ENCODE measurements at regions not wholly inside any gene's neighbourhood (a gene's known extent, or its start where the extent isn't known, plus 50 kb on each side); places are given as distances from the start of the nearest gene placed in this dataset.

- DNase-seq = no peak
- no peak overlapping the region for H4K91ac ChIP-seq (ENCODE audit: low read depth, low read length)
- no peak overlapping the region for H3K9ac ChIP-seq (ENCODE audit: low read length)
- H3K4ac ChIP-seq (ENCODE audit: low read depth, low read length) = no peak overlapping the region
- H2BK120ac ChIP-seq (ENCODE audit: insufficient read depth, low read length, poor library complexity) = no peak overlapping the region
- no peaks in the 10 kb centered on the region for H3K9me3 ChIP-seq (ENCODE audit: insufficient read depth, low read depth, low read length)
- no peak overlapping the region for H2AFZ ChIP-seq (ENCODE audit: insufficient read depth, low read length, poor library complexity)
- no peak overlapping the region for H3K18ac ChIP-seq (ENCODE audit: low read length)
- no peaks in the 10 kb centered on the region for H3K36me3 ChIP-seq (ENCODE audit: control insufficient read depth in 1 of 2, insufficient read depth in 2 of 2, low read length in 2 of 2)
- no peak overlapping the region for H4K8ac ChIP-seq (ENCODE audit: low read depth, low read length)
- H4K12ac ChIP-seq (ENCODE audit: low read depth, low read length) = no peak overlapping the region
- no peak overlapping the region for H2AK5ac ChIP-seq (ENCODE audit: low read length)
- no peak overlapping the region for H2BK12ac ChIP-seq (ENCODE audit: low read length)
- WGBS (ENCODE audit: extremely low coverage, insufficient coverage, insufficient read length) = no CpG with 5 or more reads among the region's 2 CpGs
- H3K27ac ChIP-seq (ENCODE audit: low read depth, low read length) = no peak overlapping the region
- peaks cover 3 to 6% of the 10 kb centered on the region in 2 experiments for H3K4me1 ChIP-seq (ENCODE audit: control insufficient read depth in 1 of 2, insufficient read depth in 2 of 2, low read length in 2 of 2)
- H3K23ac ChIP-seq (ENCODE audit: low read length) = no peak overlapping the region
- no peak overlapping the region for H3K14ac ChIP-seq (ENCODE audit: low read length)
- H2BK5ac ChIP-seq (ENCODE audit: low read depth, low read length, poor library complexity) = no peak overlapping the region
- no peaks in the 10 kb centered on the region for H3K27me3 ChIP-seq (ENCODE audit: insufficient read depth, low read length)
- H3K4me2 ChIP-seq (ENCODE audit: low read length) = no peak overlapping the region
- no peak overlapping the region for H3K4me3 ChIP-seq (ENCODE audit: low read depth, low read length)
- no peaks in the 10 kb centered on the region for H3K79me1 ChIP-seq (ENCODE audit: low read length)
- no peaks in the 10 kb centered on the region for H3K79me2 ChIP-seq (ENCODE audit: control insufficient read depth, insufficient read depth, low read length, poor library complexity)
Observed at GRCh38 chr4:24662542-24662941, 78.2 kb upstream of the DHX15 start.

DNA sequence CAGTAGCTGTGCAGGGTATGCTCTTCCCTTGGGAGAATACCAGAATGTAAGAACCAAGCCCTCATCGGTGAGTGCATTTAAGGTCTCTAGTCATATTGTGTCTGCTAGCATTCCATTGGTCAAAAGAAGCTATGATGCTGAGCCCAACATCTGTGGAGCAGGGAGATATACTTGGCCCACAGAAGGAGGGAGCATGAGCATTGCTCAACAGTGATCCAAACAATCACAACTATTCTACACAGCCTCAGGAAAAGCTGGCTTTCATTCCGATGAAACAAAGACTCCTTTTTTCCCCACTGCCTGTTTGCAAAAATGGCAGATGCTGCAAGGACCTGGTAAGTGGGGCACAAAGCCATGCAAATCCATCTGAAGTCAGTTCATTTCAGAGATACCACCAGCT is 80.6 kb upstream of the DHX15 start:
- Histone ChIP-seq H2AFZ (ENCODE audit: insufficient read depth, low read length, poor library complexity) (no peak overlapping the region), H3K79me2 (ENCODE audit: control insufficient read depth, insufficient read depth, low read length, poor library complexity) (no peaks in the 10 kb centered on the region), H3K18ac (ENCODE audit: low read length) (no peak overlapping the region), H3K79me1 (ENCODE audit: low read length) (no peaks in the 10 kb centered on the region), H3K4me1 (ENCODE audit: control insufficient read depth in 1 of 2, insufficient read depth in 2 of 2, low read length in 2 of 2) (peaks cover 0 to 3% of the 10 kb centered on the region in 2 experiments), H3K4ac (ENCODE audit: low read depth, low read length) (no peak overlapping the region), H2BK5ac (ENCODE audit: low read depth, low read length, poor library complexity) (no peak overlapping the region), H3K4me2 (ENCODE audit: low read length) (no peak overlapping the region), H3K14ac (ENCODE audit: low read length) (no peak overlapping the region), H2BK12ac (ENCODE audit: low read length) (no peak overlapping the region), H3K27ac (ENCODE audit: low read depth, low read length) (no peak overlapping the region), H4K12ac (ENCODE audit: low read depth, low read length) (no peak overlapping the region), H4K8ac (ENCODE audit: low read depth, low read length) (no peak overlapping the region), H3K36me3 (ENCODE audit: control insufficient read depth in 1 of 2, insufficient read depth in 2 of 2, low read length in 2 of 2) (no peaks in the 10 kb centered on the region), H3K27me3 (ENCODE audit: insufficient read depth, low read length) (no peaks in the 10 kb centered on the region), H2BK120ac (ENCODE audit: insufficient read depth, low read length, poor library complexity) (no peak overlapping the region), H3K23ac (ENCODE audit: low read length) (no peak overlapping the region), H3K9ac (ENCODE audit: low read length) (no peak overlapping the region), H3K4me3 (ENCODE audit: low read depth, low read length) (no peak overlapping the region), H2AK5ac (ENCODE audit: low read length) (no peak overlapping the region), H4K91ac (ENCODE audit: low read depth, low read length) (no peak overlapping the region), H3K9me3 (ENCODE audit: insufficient read depth, low read depth, low read length) (no peaks in the 10 kb centered on the region)
- peak; percentile 87 to 94 for DNase-seq
- no CpG with 5 or more reads among the region's 2 CpGs for WGBS (ENCODE audit: extremely low coverage, insufficient coverage, insufficient read length)

DNA sequence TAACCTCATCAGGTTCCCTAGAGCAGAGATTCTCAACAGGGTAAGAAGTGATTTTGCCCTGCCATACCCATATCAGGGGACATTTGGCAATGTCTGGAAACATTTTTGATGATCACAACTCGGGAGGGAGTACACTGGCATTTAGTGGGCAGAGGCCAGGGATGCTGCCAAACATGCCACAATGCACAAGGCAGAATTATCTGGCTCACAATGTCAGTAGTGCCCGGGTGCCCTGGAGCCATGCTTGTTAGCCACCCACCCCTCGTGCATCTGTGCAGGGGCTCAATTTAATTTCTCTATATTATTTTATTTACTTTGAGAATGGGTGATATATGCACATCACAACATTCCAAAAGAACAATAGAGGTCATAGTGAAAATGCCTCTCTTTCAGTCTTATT is 82.0 kb upstream of the DHX15 start:
- H2AFZ ChIP-seq (ENCODE audit: insufficient read depth, low read length, poor library complexity) = no peak overlapping the region
- H3K4me3 ChIP-seq (ENCODE audit: low read depth, low read length) = no peak overlapping the region
- H3K79me2 ChIP-seq (ENCODE audit: control insufficient read depth, insufficient read depth, low read length, poor library complexity) = no peaks in the 10 kb centered on the region
- H4K91ac ChIP-seq (ENCODE audit: low read depth, low read length) = no peak overlapping the region
- no peak overlapping the region for H2AK5ac ChIP-seq (ENCODE audit: low read length)
- no peak overlapping the region for H3K27ac ChIP-seq (ENCODE audit: low read depth, low read length)
- H3K36me3 ChIP-seq (ENCODE audit: control insufficient read depth in 1 of 2, insufficient read depth in 2 of 2, low read length in 2 of 2) = no peaks in the 10 kb centered on the region
- peaks cover 0 to 3% of the 10 kb centered on the region in 2 experiments for H3K4me1 ChIP-seq (ENCODE audit: control insufficient read depth in 1 of 2, insufficient read depth in 2 of 2, low read length in 2 of 2)
- no peaks in the 10 kb centered on the region for H3K27me3 ChIP-seq (ENCODE audit: insufficient read depth, low read length)
- H3K4ac ChIP-seq (ENCODE audit: low read depth, low read length) = no peak overlapping the region
- H4K12ac ChIP-seq (ENCODE audit: low read depth, low read length) = no peak overlapping the region
- no peak overlapping the region for H4K8ac ChIP-seq (ENCODE audit: low read depth, low read length)
- no peak overlapping the region for H3K23ac ChIP-seq (ENCODE audit: low read length)
- no peak overlapping the region for H3K4me2 ChIP-seq (ENCODE audit: low read length)
- H3K79me1 ChIP-seq (ENCODE audit: low read length) = no peaks in the 10 kb centered on the region
- H2BK5ac ChIP-seq (ENCODE audit: low read depth, low read length, poor library complexity) = no peak overlapping the region
- no peak for DNase-seq
- H3K9ac ChIP-seq (ENCODE audit: low read length) = no peak overlapping the region
- H3K18ac ChIP-seq (ENCODE audit: low read length) = no peak overlapping the region
- H3K14ac ChIP-seq (ENCODE audit: low read length) = no peak overlapping the region
- no peak overlapping the region for H2BK12ac ChIP-seq (ENCODE audit: low read length)
- no peaks in the 10 kb centered on the region for H3K9me3 ChIP-seq (ENCODE audit: insufficient read depth, low read depth, low read length)
- WGBS (ENCODE audit: extremely low coverage, insufficient coverage, insufficient read length) = no CpG with 5 or more reads among the region's 3 CpGs
- no peak overlapping the region for H2BK120ac ChIP-seq (ENCODE audit: insufficient read depth, low read length, poor library complexity)

DNA sequence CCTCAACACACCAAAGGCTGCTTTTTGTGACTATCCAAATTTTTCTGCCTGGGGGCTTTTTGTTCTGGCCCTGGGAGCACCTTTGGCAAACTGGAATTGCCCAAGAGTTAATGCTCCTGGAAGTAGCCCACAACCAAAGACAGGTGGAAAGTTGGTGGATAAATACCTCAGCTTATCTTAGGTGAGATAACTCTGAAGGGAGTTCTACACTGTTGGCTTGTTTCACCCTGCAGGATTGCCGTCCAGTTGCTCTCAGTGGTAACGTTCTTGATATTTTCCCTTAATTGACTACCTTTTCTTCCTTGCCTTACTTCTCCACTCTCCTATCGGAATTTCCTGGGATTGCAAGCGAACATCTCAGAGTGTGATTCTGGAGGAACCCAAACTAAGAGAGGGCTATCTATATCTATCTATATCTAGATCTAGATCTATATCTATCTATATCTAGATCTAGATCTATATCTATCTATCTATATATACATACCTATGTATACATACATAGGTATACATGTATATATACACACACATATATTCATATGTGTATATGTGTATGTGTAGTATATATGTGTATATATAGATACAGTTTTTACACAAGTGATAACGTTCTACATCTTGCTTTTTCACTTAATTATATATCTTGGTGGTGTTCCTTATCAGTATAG is 82.6 kb upstream of the DHX15 start:
- no CpG with 5 or more reads among the region's 5 CpGs for WGBS (ENCODE audit: extremely low coverage, insufficient coverage, insufficient read length)
- no peak overlapping the region for H3K18ac ChIP-seq (ENCODE audit: low read length)
- H3K79me2 ChIP-seq (ENCODE audit: control insufficient read depth, insufficient read depth, low read length, poor library complexity) = no peaks in the 10 kb centered on the region
- no peaks in the 10 kb centered on the region for H3K79me1 ChIP-seq (ENCODE audit: low read length)
- no peaks in the 10 kb centered on the region for H3K27me3 ChIP-seq (ENCODE audit: insufficient read depth, low read length)
- no peak overlapping the region for H2BK12ac ChIP-seq (ENCODE audit: low read length)
- no peak overlapping the region for H4K12ac ChIP-seq (ENCODE audit: low read depth, low read length)
- H2BK5ac ChIP-seq (ENCODE audit: low read depth, low read length, poor library complexity) = no peak overlapping the region
- H2BK120ac ChIP-seq (ENCODE audit: insufficient read depth, low read length, poor library complexity) = no peak overlapping the region
- no peak overlapping the region for H3K27ac ChIP-seq (ENCODE audit: low read depth, low read length)
- peak; percentile 80 to 96 for DNase-seq
- H3K9ac ChIP-seq (ENCODE audit: low read length) = no peak overlapping the region
- H3K23ac ChIP-seq (ENCODE audit: low read length) = no peak overlapping the region
- H3K4me1 ChIP-seq (ENCODE audit: control insufficient read depth in 1 of 2, insufficient read depth in 2 of 2, low read length in 2 of 2) = peaks cover 0 to 3% of the 10 kb centered on the region in 2 experiments
- no peak overlapping the region for H4K91ac ChIP-seq (ENCODE audit: low read depth, low read length)
- H3K4me3 ChIP-seq (ENCODE audit: low read depth, low read length) = no peak overlapping the region
- no peak overlapping the region for H2AK5ac ChIP-seq (ENCODE audit: low read length)
- no peak overlapping the region for H3K4me2 ChIP-seq (ENCODE audit: low read length)
- H3K14ac ChIP-seq (ENCODE audit: low read length) = no peak overlapping the region
- H2AFZ ChIP-seq (ENCODE audit: insufficient read depth, low read length, poor library complexity) = no peak overlapping the region
- no peak overlapping the region for H4K8ac ChIP-seq (ENCODE audit: low read depth, low read length)
- H3K4ac ChIP-seq (ENCODE audit: low read depth, low read length) = no peak overlapping the region
- H3K36me3 ChIP-seq (ENCODE audit: control insufficient read depth in 1 of 2, insufficient read depth in 2 of 2, low read length in 2 of 2) = no peaks in the 10 kb centered on the region
- H3K9me3 ChIP-seq (ENCODE audit: insufficient read depth, low read depth, low read length) = no peaks in the 10 kb centered on the region

All from trophoblast cell (in vitro differentiated cells and primary cell).